ENCODE measurements at regions not wholly inside any gene's neighbourhood (a gene's known extent, or its start where the extent isn't known, plus 50 kb on each side); places are given as distances from the start of the nearest gene placed in this dataset.
"Not testable (repeated sequence)": the region's sequence is repeated elsewhere in the genome, so short reads cannot be mapped to it uniquely, and the experiment has no call there.

- DNase-seq (ENCODE audit: low read depth in 2 of 2): no peak
Measured at GRCh38 chr13:44711706-44712105, 135.6 kb upstream of the TSC22D1 start.

DNA sequence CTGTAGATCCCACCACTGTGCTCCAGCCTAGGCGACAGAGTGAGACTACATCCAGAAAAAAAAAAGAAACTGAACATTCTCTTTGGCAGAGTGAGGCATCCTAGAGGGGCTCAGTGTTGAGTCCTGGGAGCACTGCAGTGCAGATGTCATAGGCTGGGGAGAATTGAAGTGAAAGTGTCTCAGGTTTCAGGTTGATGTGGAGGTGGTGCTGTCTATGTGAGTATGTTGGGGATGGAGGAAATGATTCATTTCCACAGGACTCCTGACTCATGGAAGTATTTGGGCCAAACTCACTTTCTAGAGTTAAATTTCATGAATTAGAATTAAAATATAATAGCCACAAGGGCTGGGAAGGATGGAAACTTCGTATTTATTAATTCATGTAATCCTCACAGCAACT is 134.4 kb upstream of the TSC22D1 start:
- peak; percentile 4 to 6 for DNase-seq (ENCODE audit: low read depth in 2 of 2)

DNA sequence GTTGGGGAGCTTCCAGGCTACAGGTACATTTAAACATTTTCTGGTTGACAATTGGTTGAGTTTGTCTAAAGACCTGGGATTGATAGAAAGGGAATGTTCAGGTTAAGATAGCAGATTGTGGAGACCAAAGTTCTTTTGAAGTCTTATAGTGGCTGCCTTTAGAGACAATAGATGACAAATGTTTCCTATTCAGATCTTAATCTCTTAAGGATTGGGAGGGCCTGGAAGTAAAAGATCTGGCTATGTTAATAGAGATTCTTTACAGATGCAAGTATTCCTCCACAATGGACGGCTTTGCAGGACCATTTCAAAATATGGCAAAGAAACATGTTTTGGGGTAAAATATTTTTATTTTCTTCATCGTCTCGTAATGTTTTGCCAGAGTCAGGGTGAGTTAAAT is 128.7 kb upstream of the TSC22D1 start:
- DNase-seq (ENCODE audit: low read depth in 2 of 2): not testable (repeated sequence)

- DNase-seq (ENCODE audit: low read depth in 2 of 2): no peak
Measured at GRCh38 chr13:44703371-44703770, 127.2 kb upstream of the TSC22D1 start.

- DNase-seq (ENCODE audit: low read depth in 2 of 2): no peak
Measured at GRCh38 chr13:44698066-44698465, 121.9 kb upstream of the TSC22D1 start.

- DNase-seq (ENCODE audit: low read depth in 2 of 2): no peak
Measured at GRCh38 chr13:44697058-44697457, 120.9 kb upstream of the TSC22D1 start.

DNA sequence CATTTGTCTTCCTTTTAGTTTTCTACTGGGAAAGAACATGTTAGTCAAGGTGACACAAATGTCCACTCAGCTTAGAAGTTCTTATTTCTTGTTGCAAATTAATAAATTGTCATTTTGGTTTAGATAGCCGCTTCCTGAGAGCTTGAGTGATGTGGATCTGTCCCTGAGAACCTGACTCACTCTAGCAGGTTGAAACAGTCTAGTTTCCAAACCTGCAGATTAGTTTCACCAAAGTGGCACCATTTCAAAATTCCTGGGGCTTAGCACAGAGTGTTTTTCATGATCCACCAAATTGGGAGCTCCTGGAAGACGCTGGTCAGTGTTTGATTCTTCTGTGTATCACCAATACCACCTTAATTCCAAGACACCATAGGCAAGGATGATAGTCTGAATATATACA is 119.4 kb upstream of the TSC22D1 start:
- no peak for DNase-seq (ENCODE audit: low read depth in 2 of 2)

- DNase-seq (ENCODE audit: low read depth in 2 of 2): no peak
Measured at GRCh38 chr13:44694842-44695241, 118.7 kb upstream of the TSC22D1 start.

- DNase-seq (ENCODE audit: low read depth in 2 of 2): no peak
Measured at GRCh38 chr13:44694291-44694690, 118.2 kb upstream of the TSC22D1 start.

GRCh38 chr13:44693156-44693764 is 117.1 kb upstream of the TSC22D1 start:
- DNase-seq (ENCODE audit: low read depth in 2 of 2): no peak

DNA sequence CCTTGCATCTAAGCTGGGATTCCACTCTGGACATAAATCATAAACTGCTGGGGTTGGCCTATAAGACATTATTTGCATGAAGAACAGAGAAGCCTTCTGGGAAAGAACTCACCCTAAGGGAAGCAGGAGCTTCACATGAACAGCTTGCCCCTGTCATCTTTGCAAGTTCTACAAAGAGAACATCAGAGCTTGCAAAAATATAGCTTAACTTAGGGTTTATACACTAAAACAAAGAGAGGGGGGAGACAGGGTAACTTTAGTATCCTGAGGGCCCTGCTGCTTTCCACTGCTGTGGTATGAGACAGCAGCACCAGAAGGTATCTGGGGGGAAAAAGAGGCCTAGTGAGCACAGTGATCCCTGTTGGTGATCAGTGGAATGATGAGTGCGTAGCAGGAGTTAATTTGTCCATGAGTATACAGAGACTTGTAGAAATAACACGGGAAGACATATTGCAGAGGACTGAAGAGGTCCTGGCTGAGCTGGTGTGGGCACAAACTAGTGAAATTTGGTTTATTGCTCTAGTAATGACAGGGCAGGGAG is 116.1 kb upstream of the TSC22D1 start:
- no peak for DNase-seq (ENCODE audit: low read depth in 2 of 2)

GRCh38 chr13:44690376-44690775 is 114.2 kb upstream of the TSC22D1 start:
- DNase-seq (ENCODE audit: low read depth in 2 of 2): no peak

- no peak for DNase-seq (ENCODE audit: low read depth in 2 of 2)
Measured at GRCh38 chr13:44688652-44689051, 112.5 kb upstream of the TSC22D1 start.

DNA sequence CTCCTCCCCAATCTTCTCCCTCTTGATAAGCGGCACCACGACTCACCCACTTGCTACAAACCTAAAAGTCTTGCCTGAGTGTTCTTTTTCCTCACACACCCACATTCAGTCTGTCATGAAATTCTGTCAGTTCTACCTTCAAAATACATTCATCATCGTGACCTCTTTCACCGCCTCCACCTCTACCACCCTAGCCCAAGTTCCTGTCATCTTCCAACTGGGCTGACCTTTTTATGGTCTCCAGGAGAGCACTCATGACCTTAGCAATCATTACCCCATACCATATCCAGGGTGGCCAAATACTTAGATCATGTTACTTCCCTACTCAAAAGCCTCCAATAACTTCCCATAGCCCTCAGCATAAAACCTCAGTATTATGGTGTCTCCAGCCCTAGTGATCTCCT is 110.4 kb upstream of the TSC22D1 start:
- no peak for DNase-seq (ENCODE audit: low read depth in 2 of 2)

- DNase-seq (ENCODE audit: low read depth in 2 of 2): no peak
Measured at GRCh38 chr13:44685641-44686040, 109.5 kb upstream of the TSC22D1 start.

DNA sequence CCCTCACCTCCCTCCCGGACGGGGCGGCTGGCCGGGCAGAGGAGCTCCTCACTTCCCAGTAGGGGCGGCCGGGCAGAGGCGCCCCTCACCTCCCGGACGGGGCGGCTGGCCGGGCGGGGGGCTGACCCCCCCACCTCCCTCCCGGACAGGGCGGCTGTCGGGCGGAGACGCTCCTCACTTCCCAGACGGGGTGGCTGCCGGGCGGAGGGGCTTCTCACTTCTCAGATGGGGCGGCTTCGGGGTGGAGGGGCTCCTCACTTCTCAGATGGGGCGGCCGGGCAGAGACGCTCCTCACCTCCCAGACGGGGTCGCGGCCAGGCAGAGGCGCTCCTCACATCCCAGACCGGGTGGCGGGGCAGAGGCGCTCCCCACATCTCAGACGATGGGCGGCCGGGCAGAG is 106.3 kb upstream of the TSC22D1 start:
- not testable (repeated sequence) for DNase-seq (ENCODE audit: low read depth in 2 of 2)

- DNase-seq (ENCODE audit: low read depth in 2 of 2): no peak
Measured at GRCh38 chr13:44680746-44681355, 104.7 kb upstream of the TSC22D1 start.

DNA sequence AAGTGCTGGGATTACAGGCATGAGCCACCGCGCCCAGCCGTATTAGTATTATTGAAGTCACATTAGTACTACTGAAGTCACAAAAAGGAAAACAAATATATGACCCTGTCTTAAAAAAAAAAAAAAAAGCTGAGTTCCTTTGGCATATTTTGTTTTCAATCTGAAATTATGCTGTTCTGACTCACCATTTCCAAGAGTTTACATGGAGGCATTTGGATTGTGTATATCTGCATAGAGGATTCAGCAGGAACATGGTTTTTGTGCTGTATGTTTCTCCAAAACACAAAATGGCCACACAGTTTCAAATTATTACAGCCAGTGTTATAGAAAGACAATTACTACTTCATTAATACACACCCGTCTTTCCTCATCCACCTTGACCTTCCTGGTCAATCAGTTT is 103.5 kb upstream of the TSC22D1 start:
- DNase-seq (ENCODE audit: low read depth in 2 of 2): no peak

DNA sequence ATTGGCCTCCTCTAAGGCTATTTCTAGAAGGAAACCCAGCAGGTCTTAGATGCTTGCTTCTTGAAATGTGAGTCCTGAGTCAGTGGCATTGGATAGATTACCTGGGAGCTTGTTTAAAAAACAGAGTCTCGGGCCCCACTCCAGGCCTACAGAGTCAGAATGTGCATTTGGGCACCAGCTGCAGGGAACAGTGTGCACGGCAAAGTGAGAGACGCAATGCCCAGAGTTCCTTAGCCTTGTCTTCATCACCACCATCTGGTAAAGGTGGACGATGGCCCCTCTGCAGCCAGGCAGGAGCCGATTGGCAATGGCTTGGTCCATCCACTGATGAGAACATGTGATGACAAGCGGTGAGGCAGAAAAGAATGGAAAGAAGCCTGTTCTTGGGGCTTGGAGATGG is 102.1 kb upstream of the TSC22D1 start:
- DNase-seq (ENCODE audit: low read depth in 2 of 2): no peak

DNA sequence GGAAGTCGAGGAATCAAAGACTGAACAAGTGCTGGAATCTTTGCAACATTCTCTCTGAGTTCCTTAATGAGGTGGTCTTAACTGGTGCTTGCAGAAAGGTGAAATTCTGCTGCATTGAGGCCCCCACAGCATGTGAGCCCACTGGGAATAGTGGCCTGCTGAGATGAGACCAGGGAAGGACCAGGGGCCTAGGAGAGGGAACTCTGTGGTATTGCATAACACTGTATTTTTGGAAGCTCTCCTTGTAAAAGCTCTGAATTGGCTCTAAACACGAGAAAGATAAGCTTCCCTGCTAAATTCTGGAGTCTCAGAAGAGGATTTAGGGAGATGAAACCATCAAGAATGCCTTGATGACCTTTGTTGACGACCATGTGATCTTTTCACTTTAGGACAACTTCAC is 100.4 kb upstream of the TSC22D1 start:
- no peak for DNase-seq (ENCODE audit: low read depth in 2 of 2)

- DNase-seq (ENCODE audit: low read depth in 2 of 2): no peak
Measured at GRCh38 chr13:44669534-44669933, 93.4 kb upstream of the TSC22D1 start.

DNA sequence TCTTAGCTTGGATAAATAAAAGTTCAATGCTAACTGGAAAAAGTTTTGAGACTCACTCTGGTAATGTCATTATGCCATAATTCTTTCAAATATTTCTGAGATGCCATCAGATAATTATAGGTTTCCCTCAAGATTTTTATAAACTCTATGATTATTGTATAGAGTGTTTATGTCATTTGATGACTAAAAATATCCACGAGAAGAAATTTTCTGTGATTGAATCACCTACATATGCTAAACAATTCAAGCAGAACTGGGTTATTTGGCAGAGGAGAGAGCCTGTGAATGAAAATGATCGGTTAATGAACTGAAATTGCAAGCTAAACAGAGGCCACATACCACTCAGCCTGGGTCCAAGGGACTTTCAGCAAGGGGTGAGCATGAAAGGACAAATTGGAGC is 92.6 kb upstream of the TSC22D1 start:
- DNase-seq (ENCODE audit: low read depth in 2 of 2): no peak

- no peak for DNase-seq (ENCODE audit: low read depth in 2 of 2)
Measured at GRCh38 chr13:44667943-44668342, 91.8 kb upstream of the TSC22D1 start.

- DNase-seq (ENCODE audit: low read depth in 2 of 2): not testable (repeated sequence)
Measured at GRCh38 chr13:44666538-44666937, 90.4 kb upstream of the TSC22D1 start.

Measured in stimulated activated CD4-positive, alpha-beta T cell treated with anti-CD3 and anti-CD28 coated beads, Interleukin-4, amount 100 ng/mL, for 48 hours (primary cell).